ENCODE measurements at regions not wholly inside any gene's neighbourhood (a gene's known extent, or its start where the extent isn't known, plus 50 kb on each side); places are given as distances from the start of the nearest gene placed in this dataset.

DNA sequence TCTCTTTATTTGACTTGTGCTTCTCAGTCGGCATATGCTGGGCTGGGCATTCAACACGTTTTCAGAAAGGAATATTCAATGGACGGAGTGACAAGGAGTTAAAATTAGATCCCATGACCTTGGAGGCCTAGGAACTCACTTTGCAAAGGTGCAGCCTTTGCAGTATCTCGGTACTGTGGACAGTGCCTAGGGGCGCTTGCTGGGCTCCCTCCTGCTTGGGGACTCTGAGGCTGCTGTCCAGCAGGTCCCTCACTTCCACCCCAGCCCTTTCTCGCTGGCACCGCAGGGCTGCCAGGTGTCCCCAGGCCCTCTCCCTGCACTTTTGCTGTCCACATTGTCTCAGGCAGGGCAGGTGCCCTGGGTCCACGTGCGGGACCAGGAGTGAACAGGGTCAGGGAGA, 255.5 kb upstream of the B3GAT1 start:
- Histone ChIP-seq H3K9ac (ENCODE audit: low read length) (no peak overlapping the region), H3K4me1 (ENCODE audit: insufficient read depth, low read length, severe bottlenecking) (no peaks in the 10 kb centered on the region), H3K27ac (ENCODE audit: low read depth, low read length, poor library complexity, severe bottlenecking) (no peak overlapping the region)

DNA sequence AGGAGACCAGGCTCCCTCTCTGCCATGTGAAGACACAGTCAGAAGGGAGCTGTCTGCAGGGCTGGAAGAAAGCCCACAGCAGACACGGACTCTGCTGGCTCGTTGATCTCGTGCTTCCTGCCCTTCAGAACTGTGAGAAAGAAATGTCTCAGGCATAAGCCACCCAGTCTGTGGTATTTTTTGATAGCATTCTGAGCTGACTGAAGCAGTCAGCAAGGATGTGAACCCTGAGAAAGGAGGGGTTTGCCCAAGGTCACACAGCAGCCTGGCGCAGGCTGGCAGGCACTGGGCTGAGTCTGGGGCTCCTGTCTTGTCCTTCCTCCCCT, 255.1 kb upstream of the B3GAT1 start:
- H3K36me3 ChIP-seq (ENCODE audit: insufficient read depth, low read length): no peaks in the 10 kb centered on the region
- no peaks in the 10 kb centered on the region for H3K9me2 ChIP-seq (ENCODE audit: low read depth, low read length)
- no peak overlapping the region for H3K4me2 ChIP-seq (ENCODE audit: low read length)
- TF ChIP-seq, protein P1, sequence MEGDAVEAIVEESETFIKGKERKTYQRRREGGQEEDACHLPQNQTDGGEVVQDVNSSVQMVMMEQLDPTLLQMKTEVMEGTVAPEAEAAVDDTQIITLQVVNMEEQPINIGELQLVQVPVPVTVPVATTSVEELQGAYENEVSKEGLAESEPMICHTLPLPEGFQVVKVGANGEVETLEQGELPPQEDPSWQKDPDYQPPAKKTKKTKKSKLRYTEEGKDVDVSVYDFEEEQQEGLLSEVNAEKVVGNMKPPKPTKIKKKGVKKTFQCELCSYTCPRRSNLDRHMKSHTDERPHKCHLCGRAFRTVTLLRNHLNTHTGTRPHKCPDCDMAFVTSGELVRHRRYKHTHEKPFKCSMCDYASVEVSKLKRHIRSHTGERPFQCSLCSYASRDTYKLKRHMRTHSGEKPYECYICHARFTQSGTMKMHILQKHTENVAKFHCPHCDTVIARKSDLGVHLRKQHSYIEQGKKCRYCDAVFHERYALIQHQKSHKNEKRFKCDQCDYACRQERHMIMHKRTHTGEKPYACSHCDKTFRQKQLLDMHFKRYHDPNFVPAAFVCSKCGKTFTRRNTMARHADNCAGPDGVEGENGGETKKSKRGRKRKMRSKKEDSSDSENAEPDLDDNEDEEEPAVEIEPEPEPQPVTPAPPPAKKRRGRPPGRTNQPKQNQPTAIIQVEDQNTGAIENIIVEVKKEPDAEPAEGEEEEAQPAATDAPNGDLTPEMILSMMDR (IDR thresholded peaks at IDR 0.05; ENCODE audit: low read length): no peak
- no peak for TF ChIP-seq EZH2 (IDR thresholded peaks at IDR 0.05; ENCODE audit: borderline replicate concordance, low read length)
- no peaks in the 10 kb centered on the region for H3F3A ChIP-seq (ENCODE audit: insufficient read depth, low read length)
- H3K9ac ChIP-seq (ENCODE audit: low read length): no peak overlapping the region
- no peaks in the 10 kb centered on the region for H3K9me3 ChIP-seq (ENCODE audit: low read length)
- H3K4me1 ChIP-seq (ENCODE audit: insufficient read depth, low read length, severe bottlenecking): no peaks in the 10 kb centered on the region
- H3K27ac ChIP-seq (ENCODE audit: low read depth, low read length, poor library complexity, severe bottlenecking): no peak overlapping the region
- no peak overlapping the region for H2AFZ ChIP-seq (ENCODE audit: low read length)
- no peaks in the 10 kb centered on the region for H3K79me2 ChIP-seq (ENCODE audit: insufficient read depth, low read length)
- no peak overlapping the region for H3K4me3 ChIP-seq (ENCODE audit: low read depth, low read length, poor library complexity, severe bottlenecking)
- no peaks in the 10 kb centered on the region for H3K27me3 ChIP-seq (ENCODE audit: insufficient read depth, low read length)
- no peaks in the 10 kb centered on the region for H4K20me1 ChIP-seq (ENCODE audit: insufficient read depth, low read length)

More for the DNA sequence above, 255.5 kb upstream of the B3GAT1 start:
- no peak overlapping the region for H2AFZ ChIP-seq (ENCODE audit: low read length)
- H3F3A ChIP-seq (ENCODE audit: insufficient read depth, low read length): no peaks in the 10 kb centered on the region
- no peak overlapping the region for H3K4me2 ChIP-seq (ENCODE audit: low read length)
- no peaks in the 10 kb centered on the region for H3K9me2 ChIP-seq (ENCODE audit: low read depth, low read length)
- no peaks in the 10 kb centered on the region for H3K79me2 ChIP-seq (ENCODE audit: insufficient read depth, low read length)
- no peaks in the 10 kb centered on the region for H3K9me3 ChIP-seq (ENCODE audit: low read length)
- no peaks in the 10 kb centered on the region for H3K36me3 ChIP-seq (ENCODE audit: insufficient read depth, low read length)
- H3K27me3 ChIP-seq (ENCODE audit: insufficient read depth, low read length): no peaks in the 10 kb centered on the region
- no peaks in the 10 kb centered on the region for H4K20me1 ChIP-seq (ENCODE audit: insufficient read depth, low read length)
- no peak for TF ChIP-seq EZH2 (IDR thresholded peaks at IDR 0.05; ENCODE audit: borderline replicate concordance, low read length)
- TF ChIP-seq, protein P1 (IDR thresholded peaks at IDR 0.05; ENCODE audit: low read length): no peak
- H3K4me3 ChIP-seq (ENCODE audit: low read depth, low read length, poor library complexity, severe bottlenecking): no peak overlapping the region

DNA sequence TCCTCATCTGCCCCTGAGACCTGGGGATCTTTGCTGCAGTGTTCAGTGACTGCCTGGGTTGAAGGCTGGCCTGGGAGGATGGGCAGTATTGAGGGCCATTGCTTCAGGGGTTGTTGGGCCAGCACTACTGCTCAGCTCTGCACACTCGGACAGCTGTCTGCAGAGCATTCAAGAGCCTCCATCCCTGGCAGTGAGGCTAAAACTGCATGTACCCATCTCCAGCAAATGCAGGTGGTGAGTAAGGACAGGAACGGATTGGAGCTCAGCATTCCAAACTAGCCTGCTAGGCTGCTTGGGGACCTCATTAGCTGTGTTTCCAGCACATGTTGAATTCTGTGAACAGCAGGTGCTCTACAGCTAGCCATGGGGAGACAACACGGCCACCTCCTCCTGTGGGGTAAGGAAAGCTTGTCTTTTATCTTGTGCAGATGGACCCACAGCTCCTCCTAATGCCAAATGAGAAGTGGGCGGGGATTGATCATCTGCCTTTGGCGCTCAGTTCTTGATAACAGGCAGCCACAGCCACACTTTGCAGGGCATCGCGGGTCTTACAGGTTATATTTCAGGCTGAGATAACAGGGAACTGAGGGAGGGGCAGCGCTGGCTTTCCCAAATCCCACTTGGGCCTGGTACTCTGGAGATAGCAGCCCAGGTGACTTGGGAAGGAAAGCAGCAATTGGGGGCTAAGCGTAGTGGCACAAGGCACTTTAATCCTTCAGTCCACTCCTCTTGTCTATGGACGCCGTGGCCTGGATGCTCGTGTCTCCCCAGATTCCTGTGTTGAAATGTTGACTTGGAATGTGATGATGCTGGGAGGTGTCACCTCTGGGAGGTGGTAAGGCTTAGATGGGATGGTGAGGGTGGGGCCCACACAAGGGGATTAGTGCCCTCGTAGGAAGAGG, 254.5 kb upstream of the B3GAT1 start:
- H3K4me1 ChIP-seq (ENCODE audit: insufficient read depth, low read length, severe bottlenecking): no peaks in the 10 kb centered on the region
- H3K9me3 ChIP-seq (ENCODE audit: low read length): no peaks in the 10 kb centered on the region
- H3K27ac ChIP-seq (ENCODE audit: low read depth, low read length, poor library complexity, severe bottlenecking): no peak overlapping the region
- H3K36me3 ChIP-seq (ENCODE audit: insufficient read depth, low read length): no peaks in the 10 kb centered on the region
- H3F3A ChIP-seq (ENCODE audit: insufficient read depth, low read length): no peaks in the 10 kb centered on the region
- H3K4me3 ChIP-seq (ENCODE audit: low read depth, low read length, poor library complexity, severe bottlenecking): no peak overlapping the region
- H3K9me2 ChIP-seq (ENCODE audit: low read depth, low read length): no peaks in the 10 kb centered on the region
- no peak overlapping the region for H2AFZ ChIP-seq (ENCODE audit: low read length)
- H3K4me2 ChIP-seq (ENCODE audit: low read length): no peak overlapping the region
- H3K79me2 ChIP-seq (ENCODE audit: insufficient read depth, low read length): no peaks in the 10 kb centered on the region
- H4K20me1 ChIP-seq (ENCODE audit: insufficient read depth, low read length): no peaks in the 10 kb centered on the region
- no peak overlapping the region for H3K9ac ChIP-seq (ENCODE audit: low read length)
- no peak for TF ChIP-seq EZH2 (IDR thresholded peaks at IDR 0.05; ENCODE audit: borderline replicate concordance, low read length)
- TF ChIP-seq, protein P1 (IDR thresholded peaks at IDR 0.05; ENCODE audit: low read length): no peak
- no peaks in the 10 kb centered on the region for H3K27me3 ChIP-seq (ENCODE audit: insufficient read depth, low read length)

All from OCI-LY1 (cell line).